Aorta (tissue), 5 donors: ENCODE measurements at regions not wholly inside any gene's neighbourhood (a gene's known extent, or its start where the extent isn't known, plus 50 kb on each side); places are given as distances from the start of the nearest gene placed in this dataset.

ENCODE experiments used
- ATAC-seq: fragments of 200-7000 bp; cut with Tn5 transposase; one replicate; pipeline ENCODE4 v1.9.1; 2022; ENCODE audit warnings: moderate library complexity; ENCODE audit not compliant: low FRiP score
- DNase-seq, 2 donors: peaks; one replicate each; pipeline ENCODE4 v3.0.0-alpha.2; 2020
- H3K27ac ChIP-seq, 2 donors: one replicate each; pipeline ENCODE4 v1.5.1; 2013; ENCODE audit warnings: low read length in 2 of 2, mild to moderate bottlenecking in 2 of 2, moderate library complexity in 2 of 2, control low read depth in 1 of 2, inconsistent platforms in 1 of 2, low read depth in 1 of 2
- H3K27me3 ChIP-seq, 2 donors: one replicate each; pipeline ENCODE4 v1.6.1; 2013; ENCODE audit warnings: control low read depth in 1 of 2, low read length in 1 of 2, mild to moderate bottlenecking in 1 of 2, moderate library complexity in 1 of 2; ENCODE audit not compliant: insufficient read depth in 2 of 2, control insufficient read depth in 1 of 2
- H3K36me3 ChIP-seq, 2 donors: one replicate each; pipeline ENCODE4 v1.6.1; 2013; ENCODE audit warnings: control low read depth in 1 of 2, low read length in 1 of 2, mild to moderate bottlenecking in 1 of 2; ENCODE audit not compliant: insufficient read depth in 2 of 2, control insufficient read depth in 1 of 2
- H3K4me1 ChIP-seq, 2 donors: one replicate each; pipeline ENCODE4 v1.6.1; 2013; ENCODE audit warnings: low read length in 2 of 2, control low read depth in 1 of 2, mild to moderate bottlenecking in 1 of 2, moderate library complexity in 1 of 2; ENCODE audit not compliant: insufficient read depth in 2 of 2, control insufficient read depth in 1 of 2
- H3K4me3 ChIP-seq, 2 donors: one replicate each; pipeline ENCODE4 v1.5.1; 2013; ENCODE audit warnings: low read length in 2 of 2, control low read depth in 1 of 2, mild to moderate bottlenecking in 1 of 2
- H3K9me3 ChIP-seq: one replicate; pipeline ENCODE4 v1.6.1; 2013; ENCODE audit warnings: mild to moderate bottlenecking, low read length; ENCODE audit not compliant: control insufficient read depth
- WGBS, 2 donors: extraction: QIAGEN DNeasy Blood & Tissue Kit; methylation state at CpG; one replicate each; pipeline ENCODE4 v1.1.7; 2013; 5-methylcytosine and 5-hydroxymethylcytosine counted together
- intact Hi-C, 2 donors: fragments of 100-400 bp; cut with DNase I; formaldehyde crosslinking; loops; one replicate each; pipeline versions ENCODE4 v1.14.2 to v1.15.0; 2022
- donor health status: healthy with polysubstance abuse.
- donor health status: Bipolar disorder and iron deficiency.
- donor health status: DM: no; HTN: no; CAD: no.
- donor health status: DM: no; HTN: no; CAD: no.
- donor health status: DM: yes; HTN: yes; CAD: no.

DNA sequence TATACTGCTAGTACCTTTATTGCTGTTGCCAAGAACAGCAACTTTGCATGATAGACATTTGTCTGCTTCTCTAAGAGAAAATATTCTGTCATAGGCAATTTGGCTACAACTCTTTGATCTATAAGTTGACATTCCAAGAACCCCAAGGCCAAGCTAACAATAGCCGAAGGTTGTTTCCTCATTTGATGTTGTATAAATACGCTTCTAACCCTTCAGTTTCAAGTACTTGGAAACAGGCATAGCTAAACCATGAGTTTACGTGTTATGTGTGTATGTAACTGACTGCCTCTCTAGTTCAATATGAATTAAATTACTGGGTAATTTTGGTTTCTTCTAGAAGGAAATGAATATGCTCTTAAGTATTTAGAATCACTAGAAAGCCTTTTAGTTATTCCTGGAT, 1034.0 kb downstream of the TLE4 start:
- WGBS, 2 donors = 87 to 89% methylated on average over 3 of the region's 3 CpGs
- intact Hi-C loops = no loop called here
- ATAC-seq = no peak

GRCh38 chr9:80605129-80605528, 1033.4 kb downstream of the TLE4 start:
- no peak for DNase-seq
- H3K27ac ChIP-seq = no peak overlapping the region
- no peak for ATAC-seq
- WGBS, 2 donors = 4 to 9% methylated on average over 2 of the region's 2 CpGs
- H3K4me1 ChIP-seq = no peaks in the 10 kb centered on the region
- H3K27me3 ChIP-seq = no peaks in the 10 kb centered on the region
- no peak overlapping the region for H3K4me3 ChIP-seq
- no peaks in the 10 kb centered on the region for H3K36me3 ChIP-seq
- no peaks in the 10 kb centered on the region for H3K9me3 ChIP-seq
- intact Hi-C loops = no loop called here

More for the DNA sequence above, 1034.0 kb downstream of the TLE4 start:
- H3K4me3 ChIP-seq = no peak overlapping the region
- no peak overlapping the region for H3K27ac ChIP-seq
- H3K4me1 ChIP-seq = no peaks in the 10 kb centered on the region
- no peaks in the 10 kb centered on the region for H3K36me3 ChIP-seq
- no peaks in the 10 kb centered on the region for H3K9me3 ChIP-seq
- no peak for DNase-seq
- H3K27me3 ChIP-seq = no peaks in the 10 kb centered on the region

DNA sequence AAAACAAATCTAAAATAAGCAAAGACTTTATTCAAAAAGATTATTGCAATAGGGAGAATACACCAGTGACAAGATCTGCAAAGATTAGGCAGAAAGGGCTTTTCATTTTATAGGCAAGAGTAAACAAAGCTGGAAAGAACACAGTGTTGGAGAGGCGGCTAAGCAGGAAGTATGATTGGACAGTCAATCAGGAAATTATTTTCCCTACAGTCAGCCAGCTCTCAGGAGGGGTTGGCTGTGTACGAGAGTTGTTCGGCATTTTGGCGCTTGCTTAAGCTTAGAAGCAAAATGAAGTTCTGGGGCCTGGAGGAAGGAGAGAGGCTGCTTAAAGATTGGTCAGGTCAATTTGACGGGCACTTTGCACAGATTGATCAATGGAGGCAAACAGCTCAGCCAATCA, 1030.5 kb downstream of the TLE4 start:
- intact Hi-C loops = no loop called here
- WGBS, 2 donors = 78 to 87% methylated on average over 5 of the region's 5 CpGs

DNA sequence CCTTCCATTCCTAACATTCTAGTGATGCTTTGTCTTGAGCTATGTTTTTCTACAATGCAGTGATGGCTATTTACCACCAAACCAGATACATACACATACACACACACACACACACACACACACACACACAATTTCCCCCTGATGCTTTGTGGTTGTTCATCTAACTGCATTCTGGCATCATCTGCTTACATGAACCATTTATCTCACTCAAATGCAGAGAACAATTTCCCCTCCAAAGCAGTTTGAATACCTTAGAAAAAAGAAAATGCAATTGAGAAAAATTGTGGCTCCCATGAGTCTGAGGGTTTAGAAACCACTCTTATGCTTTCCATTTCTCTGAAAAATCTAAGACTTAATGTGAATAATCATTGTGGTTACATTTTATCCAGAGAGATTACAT, 1024.8 kb downstream of the TLE4 start:
- ATAC-seq = no peak
- Histone ChIP-seq H3K9me3 (no peaks in the 10 kb centered on the region), H3K36me3 (no peaks in the 10 kb centered on the region), H3K4me1 (no peaks in the 10 kb centered on the region), H3K4me3 (no peak overlapping the region), H3K27me3 (no peaks in the 10 kb centered on the region), H3K27ac (no peak overlapping the region)
- DNase-seq = no peak
- intact Hi-C loops = no loop called here

More for the DNA sequence above, 1030.5 kb downstream of the TLE4 start:
- Histone ChIP-seq H3K27me3 (no peaks in the 10 kb centered on the region), H3K36me3 (no peaks in the 10 kb centered on the region), H3K4me3 (no peak overlapping the region), H3K4me1 (no peaks in the 10 kb centered on the region), H3K9me3 (no peaks in the 10 kb centered on the region), H3K27ac (no peak overlapping the region)
- DNase-seq = no peak
- no peak for ATAC-seq

GRCh38 chr9:80595192-80595591, 1023.4 kb downstream of the TLE4 start:
- Histone ChIP-seq H3K27ac (no peak overlapping the region), H3K27me3 (no peaks in the 10 kb centered on the region), H3K4me3 (no peak overlapping the region), H3K4me1 (no peaks in the 10 kb centered on the region), H3K9me3 (no peaks in the 10 kb centered on the region), H3K36me3 (no peaks in the 10 kb centered on the region)
- 95 to 97% methylated on average over 4 of the region's 4 CpGs for WGBS, 2 donors
- DNase-seq (no peak), ATAC-seq (no peak)
- intact Hi-C loops = no loop called here

GRCh38 chr9:80592413-80592812, 1020.6 kb downstream of the TLE4 start:
- H3K27me3 ChIP-seq = no peaks in the 10 kb centered on the region
- no peaks in the 10 kb centered on the region for H3K4me1 ChIP-seq
- ATAC-seq = no peak
- no peaks in the 10 kb centered on the region for H3K36me3 ChIP-seq
- no peaks in the 10 kb centered on the region for H3K9me3 ChIP-seq
- no peak for DNase-seq
- H3K27ac ChIP-seq = no peak overlapping the region
- intact Hi-C loops = no loop called here
- no peak overlapping the region for H3K4me3 ChIP-seq

DNA sequence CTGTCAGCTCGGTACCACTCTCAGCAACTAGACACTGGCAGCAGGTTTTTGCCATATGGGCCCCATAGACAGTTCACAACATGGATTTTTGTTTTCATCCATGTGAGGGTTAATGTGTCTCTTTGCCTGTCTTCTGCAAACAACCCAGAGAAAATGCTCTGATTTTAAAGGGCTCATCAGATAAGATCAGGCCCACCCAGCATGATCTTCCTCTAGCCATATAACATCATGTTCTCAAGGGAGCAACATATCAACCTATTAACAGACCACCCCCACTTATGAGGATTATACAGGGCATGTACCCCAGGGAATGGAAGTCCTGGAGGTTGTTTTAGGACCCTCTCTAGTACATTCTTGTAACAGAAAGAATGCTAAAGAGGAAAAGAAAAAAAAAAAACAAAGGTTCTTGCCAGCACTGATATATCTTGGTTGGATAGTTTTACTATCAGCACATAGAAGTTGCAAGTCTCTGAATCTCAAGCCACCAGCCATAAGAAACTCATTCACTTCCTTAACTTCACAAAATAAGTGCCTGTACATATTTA, 1015.1 kb downstream of the TLE4 start:
- intact Hi-C loops = no loop called here
- Histone ChIP-seq H3K4me3 (no peak overlapping the region), H3K9me3 (no peaks in the 10 kb centered on the region), H3K27ac (no peak overlapping the region), H3K4me1 (no peaks in the 10 kb centered on the region), H3K36me3 (no peaks in the 10 kb centered on the region), H3K27me3 (no peaks in the 10 kb centered on the region)
- ATAC-seq (no peak), DNase-seq (no peak)
- WGBS, 2 donors = 98 to 100% methylated on average over 1 of the region's 1 CpG

DNA sequence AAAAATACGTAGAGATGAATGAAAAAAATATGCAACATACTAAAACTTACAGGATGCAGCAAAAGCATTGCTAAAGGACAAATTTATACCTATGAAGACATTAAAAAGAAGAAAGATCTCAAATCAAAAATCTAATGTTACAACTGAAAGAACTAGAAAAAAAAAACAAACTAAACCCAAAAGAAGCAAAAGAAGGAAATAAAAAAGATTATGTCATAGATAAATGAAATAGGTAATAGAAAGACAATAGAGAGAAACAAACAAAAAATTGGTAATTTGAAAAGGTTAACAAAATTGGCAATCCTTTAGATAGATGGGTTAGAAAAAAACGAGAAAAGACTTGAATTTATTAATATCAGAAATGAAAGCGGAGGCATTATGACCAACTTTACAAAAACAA, 1000.2 kb downstream of the TLE4 start:
- intact Hi-C loops = no loop called here
- Histone ChIP-seq H3K4me1 (no peaks in the 10 kb centered on the region), H3K4me3 (no peak overlapping the region), H3K27ac (no peak overlapping the region), H3K9me3 (peaks cover 2% of the 10 kb centered on the region), H3K36me3 (no peaks in the 10 kb centered on the region), H3K27me3 (no peaks in the 10 kb centered on the region)
- ATAC-seq (no peak), DNase-seq (no peak)
- WGBS, 2 donors = 79 to 81% methylated on average over 3 of the region's 3 CpGs

DNA sequence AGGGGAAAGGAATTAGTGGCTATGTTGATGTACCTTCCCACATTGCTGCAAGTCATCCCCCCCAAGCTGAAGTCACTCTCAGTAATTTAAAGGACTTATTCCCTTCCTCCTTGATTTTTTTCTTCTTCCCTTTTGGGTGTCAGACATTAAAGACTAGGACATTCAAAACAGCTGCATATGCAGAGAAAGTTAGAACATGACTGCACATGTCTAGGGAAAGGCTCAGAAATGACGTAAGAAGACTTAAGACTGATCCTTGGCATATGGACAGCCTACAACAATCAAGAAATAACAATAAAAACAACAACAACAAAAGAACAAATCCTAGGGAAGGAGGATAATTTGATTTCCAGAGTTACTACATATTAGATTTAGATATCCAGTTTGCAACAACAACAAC, 997.5 kb downstream of the TLE4 start:
- Histone ChIP-seq H3K9me3 (peaks cover 2% of the 10 kb centered on the region), H3K27me3 (no peaks in the 10 kb centered on the region), H3K27ac (no peak overlapping the region), H3K4me1 (no peaks in the 10 kb centered on the region), H3K36me3 (no peaks in the 10 kb centered on the region), H3K4me3 (no peak overlapping the region)
- DNase-seq (no peak), ATAC-seq (no peak)
- 68 to 83% methylated on average over 1 of the region's 1 CpG for WGBS, 2 donors
- intact Hi-C loops = no loop called here
